Colonic mucosa (tissue), 4 donors: ENCODE measurements at regions not wholly inside any gene's neighbourhood (a gene's known extent, or its start where the extent isn't known, plus 50 kb on each side); places are given as distances from the start of the nearest gene placed in this dataset.

ENCODE experiments used
- DNase-seq: peaks from one replicate; pipeline ENCODE4 v3.0.0-alpha.2; 2020
- H3K27ac ChIP-seq: fragments of 200-600 bp; one replicate; pipeline ENCODE4 v1.8.0; 2021
- H3K27me3 ChIP-seq: fragments of 200-600 bp; one replicate; pipeline ENCODE4 v1.8.0; 2021
- H3K36me3 ChIP-seq: fragments of 200-600 bp; one replicate; pipeline ENCODE4 v1.8.0; 2021
- H3K4me1 ChIP-seq: fragments of 200-600 bp; one replicate; pipeline ENCODE4 v1.8.0; 2021; ENCODE audit warnings: mild to moderate bottlenecking
- H3K4me3 ChIP-seq: fragments of 200-600 bp; one replicate; pipeline ENCODE4 v1.8.0; 2021
- H3K9ac ChIP-seq, 2 donors: one replicate each; pipeline ENCODE4 v1.7.0; 2013; ENCODE audit warnings: control low read depth in 2 of 2, low read depth in 2 of 2, low read length in 2 of 2
- H3K9me3 ChIP-seq: fragments of 200-600 bp; one replicate; pipeline ENCODE4 v1.8.0; 2021
- CTCF ChIP-seq: fragments of 200-600 bp; IDR thresholded peaks from one replicate; pipeline ENCODE4 v1.8.0; 2022; ENCODE audit warnings: antibody characterized with exemption, mild to moderate bottlenecking
- intact Hi-C: fragments of 100-400 bp; cut with DNase I; formaldehyde crosslinking; loops from one replicate; pipeline ENCODE4 v1.14.1; 2022
- donor health status: healthy.
- donor health status: DM: no; HTN: no; CAD: no.
- donor health status: DM: no; HTN: no; CAD: no.

- no peak for DNase-seq
- Histone ChIP-seq H3K4me1 (no peaks in the 10 kb centered on the region), H3K4me3 (no peak overlapping the region), H3K9ac (no peak overlapping the region), H3K27me3 (no peaks in the 10 kb centered on the region), H3K36me3 (no peaks in the 10 kb centered on the region), H3K27ac (no peak overlapping the region), H3K9me3 (no peaks in the 10 kb centered on the region)
- intact Hi-C loops = no loop called here
- TF ChIP-seq CTCF = no peak
These were observed 710.2 kb upstream of the SLC39A10 start for GRCh38 chr2:194946826-194947225.

- H3K4me3 ChIP-seq = no peak overlapping the region
- H3K4me1 ChIP-seq = no peaks in the 10 kb centered on the region
- H3K9ac ChIP-seq = no peak overlapping the region
- TF ChIP-seq CTCF = no peak
- intact Hi-C loops = no loop called here
- H3K27me3 ChIP-seq = no peaks in the 10 kb centered on the region
- no peak overlapping the region for H3K27ac ChIP-seq
- no peaks in the 10 kb centered on the region for H3K9me3 ChIP-seq
- DNase-seq = no peak
- no peaks in the 10 kb centered on the region for H3K36me3 ChIP-seq
These were observed 719.0 kb upstream of the SLC39A10 start for GRCh38 chr2:194938066-194938465.

GRCh38 chr2:194927489-194927888, 729.5 kb upstream of the SLC39A10 start:
- Histone ChIP-seq H3K4me1 (no peaks in the 10 kb centered on the region), H3K4me3 (no peak overlapping the region), H3K27me3 (no peaks in the 10 kb centered on the region), H3K9ac (no peak overlapping the region), H3K27ac (no peak overlapping the region), H3K9me3 (no peaks in the 10 kb centered on the region), H3K36me3 (no peaks in the 10 kb centered on the region)
- TF ChIP-seq CTCF = no peak
- no peak for DNase-seq
- intact Hi-C loops = no loop called here

GRCh38 chr2:194926873-194927272, 730.2 kb upstream of the SLC39A10 start:
- Histone ChIP-seq H3K4me3 (no peak overlapping the region), H3K27ac (no peak overlapping the region), H3K9ac (no peak overlapping the region), H3K9me3 (no peaks in the 10 kb centered on the region), H3K4me1 (no peaks in the 10 kb centered on the region), H3K36me3 (no peaks in the 10 kb centered on the region), H3K27me3 (no peaks in the 10 kb centered on the region)
- no peak for TF ChIP-seq CTCF
- DNase-seq = no peak
- intact Hi-C loops = no loop called here

GRCh38 chr2:194925742-194926141, 731.3 kb upstream of the SLC39A10 start:
- Histone ChIP-seq H3K27ac (no peak overlapping the region), H3K27me3 (no peaks in the 10 kb centered on the region), H3K4me1 (no peaks in the 10 kb centered on the region), H3K36me3 (no peaks in the 10 kb centered on the region), H3K9ac (no peak overlapping the region), H3K9me3 (no peaks in the 10 kb centered on the region), H3K4me3 (no peak overlapping the region)
- no peak for TF ChIP-seq CTCF
- intact Hi-C loops = no loop called here
- DNase-seq = no peak

- Histone ChIP-seq H3K27ac (no peak overlapping the region), H3K4me3 (no peak overlapping the region), H3K4me1 (no peaks in the 10 kb centered on the region), H3K36me3 (no peaks in the 10 kb centered on the region), H3K27me3 (no peaks in the 10 kb centered on the region), H3K9me3 (no peaks in the 10 kb centered on the region), H3K9ac (no peak overlapping the region)
- intact Hi-C loops = no loop called here
- TF ChIP-seq CTCF = no peak
- DNase-seq = no peak
These were observed 739.5 kb upstream of the SLC39A10 start for GRCh38 chr2:194917519-194917918.
